ENCODE measurements at regions not wholly inside any gene's neighbourhood (a gene's known extent, or its start where the extent isn't known, plus 50 kb on each side); places are given as distances from the start of the nearest gene placed in this dataset.

- Mint-ChIP-seq H3K4me1 (peaks cover 18 to 25% of the 10 kb centered on the region in 2 experiments), H3K9me3 (0 out of 5 replicates have a peak, but pooled peaks cover 0 to 2% of the 10 kb centered on the region in 2 experiments)
Observed at GRCh38 chr2:11022064-11022463, 110.3 kb downstream of the KCNF1 start.

More at GRCh38 chr2:11022064-11022463, 110.3 kb downstream of the KCNF1 start:
- Histone ChIP-seq H2BK12ac (ENCODE audit: insufficient read length, low read depth, low read length) (no peak overlapping the region), H2BK5ac (ENCODE audit: insufficient read length, low read length) (no peak overlapping the region), H3K4ac (ENCODE audit: low read depth, low read length) (no peak overlapping the region), H3K27ac (ENCODE audit: insufficient read length, low read depth, low read length) (no peak overlapping the region), H3T11ph (ENCODE audit: low read length) (no peak overlapping the region), H4K8ac (replicated peaks; ENCODE audit: insufficient read length, low read depth, low read length) (no peak overlapping the region), H2AFZ (ENCODE audit: low read length) (no peak overlapping the region), H3K23ac (ENCODE audit: insufficient read length, low read depth, low read length) (no peak overlapping the region), H3K14ac (ENCODE audit: insufficient read depth, low read length) (no peak overlapping the region), H4K5ac (ENCODE audit: insufficient read length, low read depth, low read length) (no peak overlapping the region), H3K23me2 (ENCODE audit: insufficient read length, low read depth, low read length, poor library complexity, severe bottlenecking) (no peaks in the 10 kb centered on the region), H4K20me1 (ENCODE audit: control insufficient read depth, insufficient read depth, insufficient read length) (no peaks in the 10 kb centered on the region), H3K79me1 (ENCODE audit: insufficient read depth, low read depth, low read length, poor library complexity, severe bottlenecking) (no peaks in the 10 kb centered on the region), H2BK120ac (ENCODE audit: low read depth, low read length, poor library complexity, severe bottlenecking) (no peak overlapping the region), H3K4me1 (ENCODE audit: insufficient read depth, low read length) (no peaks in the 10 kb centered on the region), H3K9me3 (ENCODE audit: control insufficient read depth, low read depth, low read length) (no peaks in the 10 kb centered on the region), H2AK5ac (ENCODE audit: insufficient read length, low read length) (no peak overlapping the region), H3K79me2 (ENCODE audit: insufficient read depth, low read length) (no peaks in the 10 kb centered on the region), H3K18ac (ENCODE audit: insufficient read length, low read depth, low read length) (no peak overlapping the region), H2BK15ac (ENCODE audit: low read depth, low read length) (no peak overlapping the region), H3K4me2 (ENCODE audit: insufficient read depth, insufficient read length, low read length) (no peak overlapping the region), H2BK20ac (ENCODE audit: low read depth, low read length, poor library complexity, severe bottlenecking) (no peak overlapping the region), H3K56ac (ENCODE audit: insufficient read length, low read depth, low read length) (no peak overlapping the region), H3K9ac (ENCODE audit: extremely low read depth, insufficient read length, low read length) (no peak overlapping the region), H4K91ac (ENCODE audit: insufficient read length, low read depth, low read length) (no peak overlapping the region), H3K27me3 (ENCODE audit: insufficient read depth, low read length) (no peaks in the 10 kb centered on the region)
- H3K27ac Mint-ChIP-seq: no peak overlapping the region
- no peak for DNase-seq
- TF ChIP-seq CTCF (conservative IDR thresholded peaks at IDR 0.05): peak; percentile 62
- no CpG with 5 or more reads among the region's 6 CpGs for WGBS (ENCODE audit: extremely low coverage, insufficient read length, low lambda C conversion rate)
- no peak overlapping the region for H3K4me3 Mint-ChIP-seq
- no peaks in the 10 kb centered on the region; a peak in 1 of 7 replicates for H3K36me3 Mint-ChIP-seq (ENCODE audit: insufficient read depth in 1 of 3, low read depth in 3 of 3)
- peaks cover 3% of the 10 kb centered on the region; the same call in 1 of the 2 replicates for H3K27me3 Mint-ChIP-seq (ENCODE audit: low read depth)
